ENCODE measurements at regions not wholly inside any gene's neighbourhood (a gene's known extent, or its start where the extent isn't known, plus 50 kb on each side); places are given as distances from the start of the nearest gene placed in this dataset.
"Not testable (repeated sequence)": the region's sequence is repeated elsewhere in the genome, so short reads cannot be mapped to it uniquely, and the experiment has no call there.

- DNase-seq (ENCODE audit: low spot score) = no peak
These were observed 681.1 kb upstream of the AUTS2 start for GRCh38 chr7:68917041-68917651.

DNA sequence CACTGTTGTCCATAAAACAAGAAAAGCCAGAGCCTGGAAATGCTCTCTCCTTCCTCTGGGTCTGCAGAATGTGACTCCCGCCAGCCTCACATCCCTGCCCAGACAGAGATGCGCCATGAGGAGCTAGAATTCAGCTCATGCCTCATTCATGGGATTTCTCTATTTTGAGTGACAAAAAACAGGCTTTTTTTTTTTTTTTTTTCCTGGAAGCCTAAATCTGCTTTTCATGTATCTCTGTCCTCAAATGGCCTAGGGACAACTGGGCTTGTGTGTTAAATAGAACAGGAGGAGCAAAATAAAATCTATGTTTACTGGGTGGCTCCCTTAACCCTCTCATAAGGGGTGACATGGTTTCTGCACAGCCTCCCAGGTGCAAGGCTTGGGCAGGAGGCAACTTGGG, 679.7 kb upstream of the AUTS2 start:
- DNase-seq (ENCODE audit: low spot score) = no peak

DNA sequence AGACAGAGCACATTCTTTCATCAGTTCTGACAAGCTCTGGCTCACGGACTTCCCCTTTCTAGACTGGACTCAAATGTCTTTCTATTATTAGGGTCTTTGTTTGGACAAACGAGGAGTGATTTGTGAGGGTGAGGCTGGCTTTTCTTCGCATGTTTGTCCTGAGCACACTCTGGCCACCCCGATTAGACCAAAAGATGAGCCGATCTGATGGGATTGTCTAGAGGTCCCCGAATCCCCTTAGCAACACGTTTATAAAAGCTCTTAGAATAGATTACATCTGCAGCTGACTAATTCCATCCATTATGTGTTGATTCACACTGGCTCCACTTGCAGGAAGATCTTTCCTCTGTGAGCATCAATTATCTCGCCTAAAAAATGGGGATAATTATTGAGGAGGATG, 675.4 kb upstream of the AUTS2 start:
- DNase-seq (ENCODE audit: low spot score) = no peak

GRCh38 chr7:68925241-68925640, 673.0 kb upstream of the AUTS2 start:
- no peak for DNase-seq (ENCODE audit: low spot score)

GRCh38 chr7:68929781-68930261, 668.5 kb upstream of the AUTS2 start:
- DNase-seq (ENCODE audit: low spot score) = no peak

DNA sequence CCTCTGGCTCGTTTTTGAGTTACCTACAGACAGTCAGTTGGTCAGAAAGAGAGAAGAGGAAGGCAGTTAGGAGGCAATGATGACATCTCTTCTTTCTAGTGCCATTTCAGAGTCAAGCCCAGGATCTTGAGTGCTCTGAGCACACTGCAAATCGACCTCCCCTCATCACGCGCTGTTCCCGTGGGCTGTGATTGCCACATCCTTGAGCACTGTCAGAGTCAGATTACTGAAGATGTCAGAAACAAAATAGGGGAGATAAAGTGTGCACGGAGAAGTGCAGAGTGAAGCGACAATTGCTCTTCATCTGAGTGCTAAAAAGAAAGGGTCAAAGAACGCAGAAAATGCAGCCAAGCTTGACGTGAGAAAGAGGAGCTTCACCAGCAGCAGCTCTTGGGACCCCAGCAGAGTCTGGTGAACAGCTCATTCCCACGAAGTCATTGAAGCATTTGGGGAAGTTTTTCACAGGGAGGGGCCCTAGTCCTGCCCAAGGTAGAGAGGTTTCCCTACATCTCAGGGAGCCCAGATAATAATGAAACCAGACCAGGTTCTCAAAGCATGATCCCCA, 661.7 kb upstream of the AUTS2 start:
- DNase-seq (ENCODE audit: low spot score) = no peak

DNA sequence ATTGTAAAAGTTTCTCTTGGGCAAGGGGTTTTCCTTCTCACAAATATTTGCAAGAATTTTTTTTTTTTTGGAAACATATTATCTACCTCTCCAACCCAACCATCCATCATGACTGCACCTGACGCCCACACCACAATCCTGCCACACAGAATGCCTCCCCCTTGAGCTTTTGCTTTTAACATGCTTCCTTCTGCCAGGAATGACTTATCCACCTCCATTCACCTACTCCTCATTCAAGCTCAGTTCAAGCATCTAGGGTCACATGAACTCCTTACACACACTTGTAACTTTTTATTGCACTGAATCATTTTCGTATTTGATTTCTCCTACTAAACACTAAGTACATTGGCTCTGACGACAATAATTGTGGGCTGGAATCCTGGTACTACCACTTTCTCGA, 660.1 kb upstream of the AUTS2 start:
- no peak for DNase-seq (ENCODE audit: low spot score)

GRCh38 chr7:68943786-68944185, 654.5 kb upstream of the AUTS2 start:
- DNase-seq (ENCODE audit: low spot score) = no peak

- DNase-seq (ENCODE audit: low spot score) = no peak
These were observed 642.6 kb upstream of the AUTS2 start for GRCh38 chr7:68955656-68956055.

DNA sequence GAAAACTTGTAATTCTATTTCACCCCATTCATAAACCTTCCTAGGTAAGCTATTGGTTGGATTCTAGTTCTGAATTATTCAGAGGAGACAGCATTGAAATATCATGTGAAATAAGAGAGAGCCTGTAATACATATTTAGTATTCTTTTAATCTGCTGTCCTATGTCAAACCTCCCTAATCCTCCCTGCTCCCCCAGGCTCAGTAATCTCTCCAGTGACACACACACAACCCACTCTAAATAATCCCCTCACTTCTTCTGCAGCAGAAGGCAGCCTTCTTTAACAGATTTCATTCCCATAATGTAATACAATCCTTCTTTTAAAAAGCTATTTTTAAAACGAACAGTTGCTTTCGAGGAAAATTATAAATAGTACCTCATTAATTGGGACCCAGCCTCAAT, 639.7 kb upstream of the AUTS2 start:
- DNase-seq (ENCODE audit: low spot score) = no peak

DNA sequence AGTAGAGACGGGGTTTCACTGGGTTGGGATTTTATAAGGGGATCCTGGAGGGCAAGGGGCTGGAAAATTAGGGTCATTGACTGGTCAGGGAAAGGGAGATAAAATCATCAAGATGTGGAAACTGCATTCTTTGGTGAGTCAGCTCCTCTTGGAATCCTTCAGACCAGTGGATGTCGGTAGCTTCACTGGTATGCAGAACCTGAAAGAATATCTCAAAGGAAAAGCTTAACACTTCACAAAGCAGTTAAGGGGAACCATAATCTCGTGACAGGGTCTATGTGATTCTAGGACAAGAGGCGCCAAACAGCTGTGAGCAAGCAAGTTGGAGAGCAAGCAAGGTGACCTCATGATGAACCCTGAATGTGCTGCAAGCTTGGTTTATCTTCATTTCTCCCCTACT, 634.7 kb upstream of the AUTS2 start:
- DNase-seq (ENCODE audit: low spot score) = no peak

- DNase-seq (ENCODE audit: low spot score) = no peak
These were observed 634.2 kb upstream of the AUTS2 start for GRCh38 chr7:68964060-68964459.

DNA sequence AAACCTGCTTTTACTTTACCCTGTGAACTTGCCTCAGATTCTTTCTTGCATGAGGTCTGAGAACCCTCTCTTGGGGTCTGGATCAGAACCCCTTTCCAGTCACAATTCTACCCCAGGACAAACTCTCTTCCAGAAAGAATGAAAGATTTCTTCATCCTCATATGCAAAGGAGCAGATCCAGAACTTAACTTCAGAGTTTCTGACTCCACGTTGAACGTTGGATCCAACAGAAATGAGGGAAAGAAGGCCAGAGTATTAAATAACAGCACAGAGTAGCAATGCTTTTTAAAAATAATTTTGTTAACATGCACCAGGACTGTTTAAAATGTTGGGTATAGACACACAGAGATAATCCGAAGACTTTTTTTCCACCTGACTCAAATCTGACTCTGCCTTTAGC, 632.9 kb upstream of the AUTS2 start:
- no peak for DNase-seq (ENCODE audit: low spot score)

- no peak for DNase-seq (ENCODE audit: low spot score)
These were observed 630.7 kb upstream of the AUTS2 start for GRCh38 chr7:68967598-68967997.

DNA sequence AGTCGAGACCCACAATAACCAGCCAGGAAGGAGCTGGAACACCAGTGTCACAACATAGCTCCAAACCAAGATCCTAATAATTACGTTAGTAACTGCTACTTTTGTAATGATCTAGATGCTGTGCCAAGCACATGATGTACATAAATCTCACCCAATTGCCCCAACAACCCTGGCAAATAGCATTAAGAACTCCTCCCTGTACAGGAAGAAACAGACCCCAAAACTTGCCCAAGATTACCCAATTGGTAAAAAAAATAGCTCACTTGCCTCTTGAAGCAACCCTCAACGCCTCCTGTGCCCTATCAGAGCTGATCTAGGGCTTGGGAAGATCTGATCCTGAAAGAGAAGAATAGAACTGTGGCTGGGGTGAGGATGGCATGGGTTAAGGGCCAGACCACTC, 628.7 kb upstream of the AUTS2 start:
- DNase-seq (ENCODE audit: low spot score) = no peak

DNA sequence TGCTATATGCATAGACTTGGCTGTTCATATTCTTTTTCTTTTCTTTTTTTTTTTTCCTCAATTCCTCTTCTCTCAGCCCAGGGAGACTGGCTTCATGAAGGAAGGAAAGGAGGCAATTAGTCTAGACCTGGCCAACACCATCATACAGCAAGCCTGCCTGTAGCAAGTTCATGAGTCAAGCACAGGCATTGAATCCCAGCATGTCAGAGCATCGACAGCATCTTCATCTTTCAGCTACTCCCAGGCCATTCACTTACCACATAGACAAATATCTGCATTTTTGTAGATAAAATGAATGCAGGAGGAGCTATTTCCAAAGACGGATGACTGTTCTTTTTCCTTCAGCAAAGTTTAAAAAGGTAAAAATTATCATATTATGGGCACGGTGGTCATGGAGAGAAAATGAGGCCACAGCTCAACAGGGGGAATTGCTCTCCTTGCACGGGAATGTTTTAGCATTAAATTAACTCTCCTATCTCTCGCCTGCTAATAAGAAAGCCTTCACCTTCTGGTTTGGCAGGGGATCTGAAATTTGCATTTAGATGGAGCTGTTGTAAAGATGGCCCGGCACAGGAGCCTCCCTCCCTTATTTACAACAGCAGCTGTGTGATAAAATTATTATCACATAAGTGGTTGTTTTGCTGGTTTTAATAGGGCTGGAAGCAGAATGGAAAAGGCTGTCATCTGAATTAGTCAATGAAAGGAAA, 626.5 kb upstream of the AUTS2 start:
- no peak for DNase-seq (ENCODE audit: low spot score)

- no peak for DNase-seq (ENCODE audit: low spot score)
These were observed 620.8 kb upstream of the AUTS2 start for GRCh38 chr7:68977385-68978055.

DNA sequence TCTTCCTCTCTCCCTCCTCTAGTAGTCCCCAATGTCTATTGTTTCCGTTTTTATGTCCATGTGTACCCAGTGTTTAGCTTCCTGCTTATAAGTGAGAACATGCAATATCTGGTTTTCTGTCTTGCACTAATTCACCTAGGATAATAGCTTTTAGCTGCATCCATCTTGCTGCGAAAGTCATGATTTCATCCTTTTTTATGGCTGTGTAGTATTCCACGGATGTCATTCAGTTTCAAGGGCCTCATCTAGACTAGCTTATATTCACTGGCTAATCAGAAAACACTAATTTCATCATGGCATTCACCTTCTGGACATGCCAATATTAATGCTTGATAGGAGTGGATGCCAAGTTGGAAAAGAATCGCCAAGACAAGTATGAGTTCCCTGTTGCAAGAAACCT, 619.6 kb upstream of the AUTS2 start:
- no peak for DNase-seq (ENCODE audit: low spot score)

DNA sequence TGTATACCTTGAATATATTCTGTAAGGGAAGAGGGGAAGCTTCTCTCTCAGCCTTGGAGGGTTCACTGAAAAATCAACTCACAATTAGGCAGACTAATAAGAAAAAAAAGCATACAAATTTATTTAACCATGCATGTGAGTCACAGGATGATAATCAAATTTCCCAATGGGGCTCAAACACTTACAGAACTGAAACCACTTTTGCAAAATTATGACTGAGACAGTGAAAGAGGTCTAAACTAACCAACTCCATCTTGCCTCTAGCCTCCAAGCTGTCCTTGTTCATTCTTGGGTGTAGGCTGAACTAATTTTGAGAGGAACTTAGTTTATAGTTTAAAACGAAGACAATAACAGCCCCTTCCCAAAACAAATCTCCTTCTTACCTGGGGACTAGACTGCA, 618.3 kb upstream of the AUTS2 start:
- no peak for DNase-seq (ENCODE audit: low spot score)

DNA sequence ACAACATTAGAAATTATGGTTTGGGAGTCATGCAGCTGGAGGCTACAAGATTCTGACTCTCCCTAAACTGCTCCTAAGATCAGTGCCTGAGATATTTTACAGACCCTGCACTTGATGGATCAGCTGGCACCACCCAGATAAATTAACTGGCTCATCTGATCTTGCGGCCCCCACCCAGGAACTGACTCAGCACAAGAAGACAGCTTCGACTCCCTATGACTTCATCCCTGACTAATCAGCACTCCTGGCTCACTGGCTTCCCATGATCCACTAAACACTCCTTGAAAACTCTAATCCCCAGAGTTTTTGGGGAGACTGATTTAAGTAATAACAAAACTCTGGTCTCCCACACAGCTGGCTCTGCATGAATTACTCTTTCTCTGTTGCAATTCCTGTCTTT, 617.8 kb upstream of the AUTS2 start:
- DNase-seq (ENCODE audit: low spot score) = not testable (repeated sequence)

GRCh38 chr7:68984306-68984705, 614.0 kb upstream of the AUTS2 start:
- no peak for DNase-seq (ENCODE audit: low spot score)

GRCh38 chr7:68994841-68995240, 603.4 kb upstream of the AUTS2 start:
- no peak for DNase-seq (ENCODE audit: low spot score)

DNA sequence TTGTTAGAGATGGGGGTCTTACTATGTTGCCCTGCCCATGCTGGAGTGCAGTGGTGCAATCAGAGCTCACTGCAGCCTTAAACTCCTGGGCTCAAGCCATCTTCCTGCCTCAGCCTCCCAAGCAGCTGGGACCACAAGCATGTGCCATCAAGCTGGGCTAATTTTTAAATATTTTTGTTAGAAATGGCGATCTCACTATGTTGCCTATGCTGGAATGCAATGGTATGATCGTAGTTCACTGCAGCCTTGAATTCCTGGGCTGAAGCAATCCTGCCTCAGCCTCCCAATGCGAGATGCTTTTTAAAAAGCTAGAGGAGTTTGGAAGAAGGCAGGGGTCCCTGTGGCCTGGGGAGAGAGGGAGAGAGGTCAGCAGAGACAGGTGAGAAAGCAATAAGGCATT, 600.1 kb upstream of the AUTS2 start:
- no peak for DNase-seq (ENCODE audit: low spot score)
